Colon (tissue), 2 donors: ENCODE measurements at regions not wholly inside any gene's neighbourhood (a gene's known extent, or its start where the extent isn't known, plus 50 kb on each side); places are given as distances from the start of the nearest gene placed in this dataset.
"Not testable (repeated sequence)": the region's sequence is repeated elsewhere in the genome, so short reads cannot be mapped to it uniquely, and the experiment has no call there.

ENCODE experiments used
- FAIRE-seq: peaks from 2 replicates; lab custom pipeline; 2012; peaks lifted over from hg19 to GRCh38; lab: Jason Lieb, UNC
- donor health status: control.
- donor health status: control.

- FAIRE-seq = no peak
These were observed 358.4 kb upstream of the LMCD1 start for GRCh38 chr3:8143186-8143585.

DNA sequence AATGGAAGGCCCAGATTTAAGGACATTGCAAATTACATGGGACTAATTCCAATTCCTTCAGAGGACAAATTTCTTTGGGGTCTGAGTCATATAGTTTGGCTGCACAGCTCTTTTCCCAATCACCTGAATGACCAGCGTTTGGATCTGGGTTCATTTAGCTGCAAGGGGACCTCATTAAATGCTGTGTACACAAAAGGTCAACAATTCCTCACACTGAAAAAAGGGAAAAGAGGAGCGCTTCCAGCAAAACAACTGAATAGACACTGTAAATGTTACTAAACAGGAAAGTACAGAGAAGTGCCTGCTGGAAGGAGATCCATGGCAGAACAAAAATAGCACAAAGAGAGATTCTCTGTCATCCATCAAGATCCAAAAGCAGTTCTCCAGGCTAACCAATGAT, 356.0 kb upstream of the LMCD1 start:
- FAIRE-seq = no peak

- FAIRE-seq = no peak
These were observed 353.9 kb upstream of the LMCD1 start for GRCh38 chr3:8147711-8148110.

GRCh38 chr3:8152821-8153418, 348.7 kb upstream of the LMCD1 start:
- no peak for FAIRE-seq

GRCh38 chr3:8153800-8154199, 347.8 kb upstream of the LMCD1 start:
- no peak for FAIRE-seq

DNA sequence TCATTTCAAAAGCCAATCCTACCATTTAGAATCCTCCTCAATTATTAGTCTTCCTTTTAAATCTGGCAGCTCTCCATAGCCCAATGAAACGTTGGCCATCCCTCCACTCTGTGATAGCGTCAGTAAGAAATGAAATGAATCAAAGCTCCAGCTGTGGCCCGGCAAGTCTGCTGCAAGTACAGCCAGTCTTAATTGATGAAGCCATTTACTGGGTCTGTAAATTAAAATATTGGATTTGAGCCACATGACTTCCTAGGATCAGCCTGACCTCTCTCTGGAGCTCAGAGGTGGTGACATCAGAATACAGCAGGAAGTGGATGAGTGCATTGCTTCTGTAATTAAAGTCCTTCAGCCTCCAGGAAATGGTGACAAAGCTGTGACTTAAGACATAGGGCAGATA, 347.0 kb upstream of the LMCD1 start:
- no peak for FAIRE-seq

DNA sequence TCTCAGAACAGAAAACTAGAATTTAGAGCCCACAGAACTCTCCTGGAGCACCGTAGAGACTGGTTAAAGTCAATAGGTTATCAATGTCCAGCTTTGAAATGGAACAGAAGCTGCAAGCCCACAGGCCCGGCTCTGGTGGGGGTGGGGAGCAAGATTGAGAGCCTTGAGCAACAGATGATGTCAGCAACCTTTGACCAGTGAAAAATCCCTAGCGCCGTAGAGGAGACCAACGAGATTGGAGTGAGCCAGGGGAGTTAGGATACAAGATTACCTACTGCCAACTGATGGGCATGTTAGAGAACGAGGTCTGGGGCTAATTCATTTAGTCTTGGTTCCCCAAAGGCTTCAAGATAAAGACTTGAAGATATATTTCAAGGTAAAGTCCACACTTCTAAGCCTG, 345.5 kb upstream of the LMCD1 start:
- FAIRE-seq = no peak

DNA sequence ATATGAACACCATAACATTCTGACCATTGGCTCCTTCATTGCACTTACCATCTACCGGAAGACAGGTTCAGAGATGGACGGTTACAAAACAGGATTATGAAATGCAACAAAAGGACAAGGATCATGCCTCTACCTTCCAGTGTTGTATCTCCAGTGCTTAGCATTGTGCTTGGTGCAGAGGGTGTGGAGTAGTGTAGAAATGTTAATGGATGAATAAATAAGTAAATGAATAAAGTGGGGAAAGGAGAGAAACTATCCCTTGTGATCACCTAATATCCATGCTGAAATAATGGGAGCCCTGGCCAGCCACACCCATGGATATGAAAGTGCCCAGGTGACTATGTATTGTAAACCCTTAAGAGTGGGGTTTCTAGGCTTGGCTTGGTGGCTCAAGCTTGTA, 344.8 kb upstream of the LMCD1 start:
- FAIRE-seq = no peak

DNA sequence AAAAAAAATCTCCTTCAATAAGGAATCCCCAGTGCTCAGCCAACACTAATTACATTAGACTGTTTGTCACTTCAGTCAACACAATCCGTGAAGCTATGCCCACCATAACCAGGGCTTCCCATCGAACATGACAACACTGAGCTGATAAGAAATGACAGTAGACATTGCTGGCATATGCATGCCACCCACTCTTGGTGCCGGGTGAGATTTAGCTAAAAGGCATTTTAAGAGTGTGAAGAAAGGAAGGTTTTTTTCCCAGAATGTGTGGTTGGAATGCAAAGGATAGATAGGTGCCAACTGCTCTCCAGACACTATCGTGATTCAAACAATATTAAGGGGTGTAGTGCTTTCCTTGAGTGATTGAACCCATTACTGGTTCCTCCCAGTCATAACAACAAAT, 344.0 kb upstream of the LMCD1 start:
- FAIRE-seq = no peak

DNA sequence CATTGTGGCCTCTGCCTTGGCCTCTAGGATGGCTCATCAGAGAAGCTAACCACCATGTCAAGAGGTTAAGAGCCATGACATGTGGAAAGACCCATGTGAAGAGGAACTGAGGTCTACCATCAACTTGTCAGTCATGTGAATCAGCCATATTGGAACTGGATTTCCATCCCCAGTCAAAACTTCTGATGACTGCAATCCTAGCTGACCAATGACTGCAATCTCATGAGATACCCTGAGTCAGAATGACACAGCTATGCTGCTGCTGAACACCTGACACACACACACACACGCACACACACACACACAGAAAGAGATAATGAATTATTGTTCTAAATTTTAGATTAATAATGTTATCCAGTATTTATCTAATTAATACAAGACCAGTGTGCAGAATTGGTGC, 337.5 kb upstream of the LMCD1 start:
- FAIRE-seq = no peak

DNA sequence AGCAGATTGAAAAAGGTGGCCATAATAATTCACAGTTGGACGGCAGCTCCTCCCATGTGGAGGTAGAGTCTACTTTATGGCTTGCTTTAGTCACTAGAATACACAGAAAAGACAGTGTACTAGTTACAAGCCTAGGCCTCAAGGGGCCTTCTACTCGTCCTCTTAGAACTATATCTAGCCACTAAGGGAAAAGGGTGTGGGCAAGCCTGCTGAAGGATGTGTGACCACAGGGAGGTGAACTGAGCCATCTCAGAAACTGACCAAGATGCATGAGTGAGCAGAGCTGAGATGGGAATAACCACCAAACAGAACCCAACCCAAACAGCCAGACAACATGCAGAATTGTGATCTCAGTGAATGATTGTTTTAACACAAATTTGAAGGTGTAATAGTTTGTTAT, 335.6 kb upstream of the LMCD1 start:
- FAIRE-seq = no peak

DNA sequence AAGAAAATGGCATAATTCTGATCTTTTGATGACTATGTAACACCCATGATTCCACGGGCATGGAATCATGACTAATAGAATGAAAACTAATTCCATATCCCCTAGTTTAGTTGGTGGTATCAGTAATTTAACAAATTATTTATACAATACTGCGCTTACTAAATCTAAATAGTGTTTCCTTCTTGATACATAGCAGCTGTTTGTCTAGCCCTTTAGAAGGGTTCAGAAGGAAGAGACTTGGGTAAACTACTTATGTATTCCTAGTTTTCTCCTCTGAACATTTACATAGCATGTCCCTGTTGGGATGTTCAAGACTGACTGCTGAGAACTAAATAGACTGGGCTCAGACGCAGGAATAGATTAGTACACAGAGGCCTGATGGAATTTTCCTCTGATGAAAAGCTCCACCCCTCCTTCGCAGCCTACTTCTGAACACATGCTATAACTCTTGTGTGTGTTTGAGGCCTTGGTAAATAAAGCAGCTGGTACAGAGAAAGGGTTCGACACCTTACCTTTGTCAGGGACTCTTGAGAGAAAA, 330.6 kb upstream of the LMCD1 start:
- FAIRE-seq = no peak

GRCh38 chr3:8173892-8174291, 327.7 kb upstream of the LMCD1 start:
- FAIRE-seq = no peak

- not testable (repeated sequence) for FAIRE-seq
These were observed 324.7 kb upstream of the LMCD1 start for GRCh38 chr3:8176759-8177483.

DNA sequence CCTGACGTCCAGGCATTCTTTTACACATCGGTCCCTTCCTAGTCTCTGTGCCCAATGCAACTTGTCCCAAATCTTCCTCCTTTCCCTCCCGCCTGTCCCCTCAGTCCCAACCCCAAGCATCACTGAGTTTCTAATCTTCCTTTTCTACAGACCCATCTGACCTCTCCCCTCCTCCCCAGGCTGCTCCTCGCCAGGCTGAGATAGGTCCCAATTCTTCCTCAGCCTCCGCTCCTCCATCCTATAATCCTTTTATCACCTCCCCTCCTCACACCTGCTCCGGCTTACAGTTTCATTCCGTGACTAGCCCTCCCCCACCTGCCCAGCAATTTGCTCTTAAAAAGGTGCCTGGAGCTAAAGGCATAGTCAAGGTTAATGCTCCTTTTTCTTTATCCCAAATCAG, 323.1 kb upstream of the LMCD1 start:
- FAIRE-seq = not testable (repeated sequence)

DNA sequence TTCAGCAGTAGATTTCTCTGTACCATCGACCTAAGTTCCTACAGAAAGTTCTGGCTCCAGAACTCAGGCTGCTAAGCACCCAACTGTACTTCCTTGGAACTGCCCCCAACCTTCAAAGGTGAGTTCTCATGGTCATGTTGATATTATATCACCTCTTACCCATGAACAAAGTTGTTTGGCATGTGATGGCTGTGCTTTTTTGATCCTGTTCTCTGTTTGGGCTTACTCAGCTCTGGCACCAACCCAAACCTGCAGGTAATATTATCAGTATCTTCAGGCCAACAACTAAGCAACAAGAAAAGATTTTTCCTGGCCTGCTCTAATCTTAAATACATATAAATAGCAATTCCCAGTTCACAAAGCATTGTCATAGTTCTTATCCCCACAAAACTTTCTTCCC, 318.7 kb upstream of the LMCD1 start:
- FAIRE-seq = no peak

GRCh38 chr3:8183627-8184026, 318.0 kb upstream of the LMCD1 start:
- no peak for FAIRE-seq

DNA sequence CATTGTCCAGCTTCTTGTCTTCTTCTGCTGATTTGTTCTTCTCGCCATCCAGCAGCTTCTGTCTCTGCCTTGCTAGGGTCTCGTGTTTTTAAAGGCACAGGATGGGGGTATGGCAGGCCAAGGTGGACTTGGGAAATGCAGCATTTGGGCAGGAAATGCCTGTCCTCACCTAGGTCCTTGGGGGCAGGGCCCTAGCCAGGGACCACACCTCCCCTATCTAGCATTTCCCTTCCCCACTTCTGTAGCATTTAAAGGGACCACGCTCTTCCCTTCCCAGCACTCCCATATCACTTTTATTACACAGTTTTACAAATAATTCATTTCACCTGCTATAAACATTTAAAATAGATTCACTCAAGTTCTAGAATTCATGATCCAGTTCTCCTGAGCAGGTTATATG, 315.4 kb upstream of the LMCD1 start:
- no peak for FAIRE-seq

DNA sequence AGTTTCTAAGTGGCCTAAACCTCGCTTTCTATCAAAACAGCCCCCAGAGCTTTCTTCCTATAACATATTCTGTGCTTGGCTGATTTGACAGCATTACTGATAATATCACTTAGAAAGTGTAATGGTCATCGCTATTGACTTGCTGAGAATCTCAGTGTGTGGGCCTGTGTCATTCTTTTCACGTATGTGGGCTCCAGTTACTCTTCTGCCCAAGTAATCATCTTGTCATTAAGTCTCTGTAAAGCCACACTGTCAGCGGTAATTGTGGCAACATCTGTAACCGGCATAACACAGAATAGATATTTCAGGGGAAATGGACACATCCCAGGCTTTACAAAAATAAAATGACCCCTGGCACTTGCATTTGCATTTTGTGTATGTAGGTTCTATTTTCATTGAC, 313.6 kb upstream of the LMCD1 start:
- FAIRE-seq = no peak

- FAIRE-seq = no peak
These were observed 312.6 kb upstream of the LMCD1 start for GRCh38 chr3:8189051-8189450.

- no peak for FAIRE-seq
These were observed 310.2 kb upstream of the LMCD1 start for GRCh38 chr3:8191406-8191805.

GRCh38 chr3:8197384-8197783, 304.2 kb upstream of the LMCD1 start:
- no peak for FAIRE-seq

DNA sequence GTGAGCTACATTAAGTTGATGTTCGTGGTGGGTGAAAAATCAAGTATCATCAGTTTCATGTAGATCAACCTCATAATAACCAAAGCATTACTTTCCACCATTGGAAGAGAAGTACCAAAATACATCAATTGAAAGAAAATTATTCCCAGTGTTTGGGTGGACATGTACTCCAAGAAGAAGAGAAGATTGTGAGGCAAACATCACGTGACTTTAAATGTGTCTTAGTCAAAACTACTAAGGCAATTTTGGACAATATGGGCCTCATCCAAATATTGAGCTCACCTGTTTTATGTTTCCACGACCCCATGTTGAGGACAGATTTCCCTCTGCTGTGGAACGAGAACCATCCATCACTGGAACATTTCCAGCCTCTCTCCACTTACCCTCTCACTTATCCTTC, 303.0 kb upstream of the LMCD1 start:
- no peak for FAIRE-seq

DNA sequence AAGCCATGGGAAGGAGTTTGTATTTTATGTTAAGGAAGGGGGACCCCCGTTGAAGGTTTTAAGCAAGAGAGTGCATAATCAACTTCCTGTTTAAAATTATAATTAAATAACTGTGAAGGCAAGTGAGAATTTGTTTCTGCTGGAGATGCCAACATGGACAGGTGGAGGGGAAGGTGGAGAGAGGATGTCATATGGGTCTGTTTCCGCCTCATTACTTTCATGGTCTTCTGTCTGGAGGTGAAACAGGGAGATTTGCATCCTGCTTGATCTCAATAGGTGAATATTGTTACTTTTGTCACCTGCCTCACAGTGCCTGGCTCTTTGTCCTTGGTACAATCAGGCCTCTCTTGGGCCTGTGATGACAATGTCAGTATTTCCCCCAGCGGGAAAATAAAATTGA, 300.6 kb upstream of the LMCD1 start:
- FAIRE-seq = no peak
